SH-SY5Y (cell line): ENCODE measurements at regions not wholly inside any gene's neighbourhood (a gene's known extent, or its start where the extent isn't known, plus 50 kb on each side); places are given as distances from the start of the nearest gene placed in this dataset.

Experiments
- GATA2 ChIP-seq: IDR thresholded peaks from 2 replicates; pipeline ENCODE4 v1.6.1; 2011; ENCODE audit warnings: mild to moderate bottlenecking, low read depth, low read length
- GATA3 ChIP-seq: IDR thresholded peaks from 2 replicates; pipeline ENCODE4 v1.6.1; 2011; ENCODE audit warnings: low read depth, mild to moderate bottlenecking, low read length, moderate library complexity

DNA sequence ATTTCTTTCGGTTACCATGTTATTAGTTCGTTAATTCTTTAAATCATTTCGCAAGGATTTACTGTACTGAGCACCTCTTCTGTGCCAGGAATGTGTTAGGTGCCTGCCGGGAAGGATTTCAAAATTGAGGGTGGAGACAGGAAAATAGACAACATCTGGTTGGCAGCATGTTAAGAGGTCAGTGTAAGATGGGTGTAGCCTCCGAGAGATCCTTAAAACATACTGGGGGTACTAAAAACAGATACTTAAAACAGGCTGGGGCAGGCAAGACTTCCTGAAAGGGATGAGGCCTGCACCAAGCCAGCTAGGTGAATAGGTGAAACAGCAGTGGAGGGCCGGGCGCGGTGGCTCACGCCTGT, 178.0 kb upstream of the SGK1 start:
- TF ChIP-seq GATA3 (no peak), GATA2 (no peak)
